ENCODE measurements at regions not wholly inside any gene's neighbourhood (a gene's known extent, or its start where the extent isn't known, plus 50 kb on each side); places are given as distances from the start of the nearest gene placed in this dataset.
A peak's percentile ranks its signal among the peaks of the same experiment; 100 is the strongest.

DNA sequence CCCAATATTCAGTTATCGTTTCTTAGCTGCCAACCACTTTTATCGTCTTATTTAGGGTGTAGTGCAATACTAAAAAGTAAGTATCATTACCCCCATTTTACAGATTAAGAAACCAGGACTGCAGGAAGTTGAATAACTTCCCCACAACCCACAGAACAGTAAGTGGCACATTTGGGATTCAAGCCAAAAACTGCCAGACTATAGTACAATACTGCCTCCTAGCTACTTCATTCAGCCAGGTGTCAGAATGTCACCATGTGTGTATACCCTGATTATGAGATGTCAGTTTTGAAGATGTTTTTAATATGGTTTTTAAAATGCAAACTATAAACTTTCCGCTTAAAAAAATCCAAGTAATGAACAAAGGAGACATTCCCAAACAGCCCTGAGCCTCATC lies 74.2 kb upstream of the PROK2 start:
- TF ChIP-seq, protein P1, sequence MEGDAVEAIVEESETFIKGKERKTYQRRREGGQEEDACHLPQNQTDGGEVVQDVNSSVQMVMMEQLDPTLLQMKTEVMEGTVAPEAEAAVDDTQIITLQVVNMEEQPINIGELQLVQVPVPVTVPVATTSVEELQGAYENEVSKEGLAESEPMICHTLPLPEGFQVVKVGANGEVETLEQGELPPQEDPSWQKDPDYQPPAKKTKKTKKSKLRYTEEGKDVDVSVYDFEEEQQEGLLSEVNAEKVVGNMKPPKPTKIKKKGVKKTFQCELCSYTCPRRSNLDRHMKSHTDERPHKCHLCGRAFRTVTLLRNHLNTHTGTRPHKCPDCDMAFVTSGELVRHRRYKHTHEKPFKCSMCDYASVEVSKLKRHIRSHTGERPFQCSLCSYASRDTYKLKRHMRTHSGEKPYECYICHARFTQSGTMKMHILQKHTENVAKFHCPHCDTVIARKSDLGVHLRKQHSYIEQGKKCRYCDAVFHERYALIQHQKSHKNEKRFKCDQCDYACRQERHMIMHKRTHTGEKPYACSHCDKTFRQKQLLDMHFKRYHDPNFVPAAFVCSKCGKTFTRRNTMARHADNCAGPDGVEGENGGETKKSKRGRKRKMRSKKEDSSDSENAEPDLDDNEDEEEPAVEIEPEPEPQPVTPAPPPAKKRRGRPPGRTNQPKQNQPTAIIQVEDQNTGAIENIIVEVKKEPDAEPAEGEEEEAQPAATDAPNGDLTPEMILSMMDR (conservative IDR thresholded peaks at IDR 0.05) = peak; percentile 36
- no peak for TF ChIP-seq EZH2 (IDR thresholded peaks at IDR 0.05; ENCODE audit: low read depth)
